Endothelial cell (in vitro differentiated cells): ENCODE measurements at regions not wholly inside any gene's neighbourhood (a gene's known extent, or its start where the extent isn't known, plus 50 kb on each side); places are given as distances from the start of the nearest gene placed in this dataset.

Experiments
- DNase-seq: peaks from one replicate; pipeline ENCODE4 v3.0.0; 2021; ENCODE audit warnings: low spot score
- H3K27ac Mint-ChIP-seq: one replicate; pipeline ENCODE4 v1.8.0; 2021; ENCODE audit warnings: mixed read lengths, inconsistent platforms; ENCODE audit not compliant: unreplicated experiment
- H3K27me3 Mint-ChIP-seq: one replicate; pipeline ENCODE4 v1.8.0; 2021; ENCODE audit warnings: mild to moderate bottlenecking, moderate library complexity, mixed read lengths, inconsistent platforms; ENCODE audit not compliant: unreplicated experiment
- H3K36me3 Mint-ChIP-seq: one replicate; pipeline ENCODE4 v1.8.0; 2021; ENCODE audit warnings: mild to moderate bottlenecking, low read depth, mixed read lengths, inconsistent platforms; ENCODE audit not compliant: unreplicated experiment
- H3K4me1 Mint-ChIP-seq: one replicate; pipeline ENCODE4 v1.8.0; 2021; ENCODE audit warnings: mild to moderate bottlenecking, mixed read lengths, inconsistent platforms; ENCODE audit not compliant: unreplicated experiment
- H3K4me3 Mint-ChIP-seq: one replicate; pipeline ENCODE4 v1.8.0; 2021; ENCODE audit warnings: mild to moderate bottlenecking, mixed read lengths, inconsistent platforms; ENCODE audit not compliant: unreplicated experiment
- H3K9me3 Mint-ChIP-seq: one replicate; pipeline ENCODE4 v1.8.0; 2021; ENCODE audit warnings: mixed read lengths, inconsistent platforms; ENCODE audit not compliant: unreplicated experiment
- CTCF ChIP-seq: fragments of 200-600 bp; sonication (generic); IDR thresholded peaks from one replicate; pipeline ENCODE4 v1.5.0; 2021; ENCODE audit warnings: antibody characterized with exemption; ENCODE audit not compliant: unreplicated experiment

- Mint-ChIP-seq H3K9me3 (no peaks in the 10 kb centered on the region), H3K4me1 (no peaks in the 10 kb centered on the region), H3K4me3 (no peak overlapping the region), H3K36me3 (no peaks in the 10 kb centered on the region), H3K27me3 (peaks cover 3% of the 10 kb centered on the region), H3K27ac (no peak overlapping the region)
- TF ChIP-seq CTCF, result no peak
- no peak for DNase-seq
Observed at GRCh38 chr2:175574069-175574468, 392.6 kb upstream of the ATP5MC3 start.

- no peak for TF ChIP-seq CTCF
- Mint-ChIP-seq H3K4me1 (peaks cover 5% of the 10 kb centered on the region), H3K9me3 (no peaks in the 10 kb centered on the region), H3K4me3 (no peak overlapping the region), H3K27me3 (peaks cover 3% of the 10 kb centered on the region), H3K36me3 (no peaks in the 10 kb centered on the region), H3K27ac (no peak overlapping the region)
- no peak for DNase-seq
Observed at GRCh38 chr2:175571078-175571653, 389.7 kb upstream of the ATP5MC3 start.

GRCh38 chr2:175568109-175568730 is 386.7 kb upstream of the ATP5MC3 start:
- H3K4me3 Mint-ChIP-seq, result no peak overlapping the region
- peaks cover 3% of the 10 kb centered on the region for H3K27me3 Mint-ChIP-seq
- no peaks in the 10 kb centered on the region for H3K9me3 Mint-ChIP-seq
- H3K4me1 Mint-ChIP-seq, result peaks cover 5% of the 10 kb centered on the region
- TF ChIP-seq CTCF, result no peak
- no peaks in the 10 kb centered on the region for H3K36me3 Mint-ChIP-seq
- H3K27ac Mint-ChIP-seq, result no peak overlapping the region
- DNase-seq, result no peak

GRCh38 chr2:175567435-175568061 is 386.0 kb upstream of the ATP5MC3 start:
- no peak for DNase-seq
- H3K36me3 Mint-ChIP-seq, result no peaks in the 10 kb centered on the region

More at GRCh38 chr2:175567435-175568061, 386.0 kb upstream of the ATP5MC3 start:
- Mint-ChIP-seq H3K9me3 (no peaks in the 10 kb centered on the region), H3K4me3 (no peak overlapping the region), H3K27me3 (peaks cover 3% of the 10 kb centered on the region), H3K27ac (no peak overlapping the region), H3K4me1 (peaks cover 5% of the 10 kb centered on the region)
- TF ChIP-seq CTCF, result no peak
